Tibial artery (tissue), 4 donors: ENCODE measurements at regions not wholly inside any gene's neighbourhood (a gene's known extent, or its start where the extent isn't known, plus 50 kb on each side); places are given as distances from the start of the nearest gene placed in this dataset.

Experiments
- DNase-seq, 2 donors: peaks; one replicate each; pipeline ENCODE4 v3.0.0-alpha.2; 2019
- H3K27ac ChIP-seq, 2 donors: fragments of 200-600 bp; sonication (generic) in 1 of 2; 1 replicate in 1 of 2; 2 replicates in 1 of 2; pipeline ENCODE4 v1.5.1; 2018 to 2019; ENCODE audit warnings: mild to moderate bottlenecking in 1 of 2
- H3K27me3 ChIP-seq, 2 donors: fragments of 200-600 bp; sonication (generic) in 1 of 2; one replicate each; pipeline versions ENCODE4 v1.5.1 to v1.6.0; 2016 to 2019
- H3K36me3 ChIP-seq, 3 donors: fragments of 200-600 bp; sonication (generic) in 2 of 3; one replicate each; pipeline ENCODE4 v1.5.1; 2016 to 2019; ENCODE audit warnings: mild to moderate bottlenecking in 2 of 3
- H3K4me1 ChIP-seq, 4 donors: fragments of 200-600 bp; sonication (generic) in 2 of 4; 1 replicate in 3 of 4; 2 replicates in 1 of 4; pipeline ENCODE4 v1.5.1; 2016 to 2019
- H3K4me3 ChIP-seq, 2 donors: fragments of 200-600 bp; sonication (generic) in 1 of 2; 1 replicate in 1 of 2; 2 replicates in 1 of 2; pipeline ENCODE4 v1.5.1; 2018 to 2019; ENCODE audit warnings: mild to moderate bottlenecking in 2 of 2
- H3K9me3 ChIP-seq, 3 donors: fragments of 200-600 bp; sonication (generic) in 1 of 3; one replicate each; pipeline ENCODE4 v1.5.1; 2016 to 2019
- intact Hi-C: fragments of 100-400 bp; cut with DNase I; formaldehyde crosslinking; loops from one replicate; pipeline ENCODE4 v1.15.0; 2023; ENCODE audit warnings: low total_unique reads
- TF ChIP-seq, protein P1 (sequence below), 2 experiments: fragments of 200-600 bp in 1 of 2; fragments of 450-650 bp in 1 of 2; IDR thresholded peaks; one replicate each; pipeline ENCODE4 v1.5.1; 2017 to 2019; ENCODE audit warnings: antibody characterized with exemption in 2 of 2, mild to moderate bottlenecking in 1 of 2, moderate library complexity in 1 of 2

DNA sequence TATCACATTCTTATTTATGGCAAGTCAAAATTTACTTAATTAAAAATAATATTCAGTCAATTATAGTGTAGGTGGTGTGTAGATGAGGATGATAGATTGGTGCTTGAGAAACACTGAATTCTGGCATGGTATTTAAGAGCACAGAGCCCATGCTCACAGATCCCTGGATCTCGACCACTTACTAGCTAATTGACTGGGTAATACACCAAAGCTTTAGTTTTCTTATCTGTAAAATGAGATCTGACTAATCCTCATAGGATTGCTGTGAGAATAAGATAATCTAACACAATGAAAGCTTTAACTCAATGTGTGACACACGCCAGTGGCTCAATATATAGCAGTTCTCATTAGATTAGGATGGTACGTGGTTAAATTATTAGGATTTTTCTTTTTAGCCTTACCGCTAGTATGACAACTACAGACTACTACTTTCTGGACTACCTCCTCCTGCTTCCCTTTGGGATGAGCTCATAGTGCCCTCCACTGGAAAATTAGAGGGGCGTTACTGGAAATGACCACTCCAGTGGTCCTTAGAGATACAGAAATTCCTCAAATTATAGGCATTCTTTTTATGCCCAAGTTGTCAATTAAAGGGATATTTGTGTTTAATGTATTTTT lies 482.8 kb upstream of the TBX3 start:
- H3K4me3 ChIP-seq = no peak overlapping the region
- no peaks in the 10 kb centered on the region for H3K4me1 ChIP-seq
- H3K27ac ChIP-seq = no peak overlapping the region
- no peaks in the 10 kb centered on the region for H3K36me3 ChIP-seq
- H3K9me3 ChIP-seq = no peaks in the 10 kb centered on the region
- DNase-seq = no peak
- TF ChIP-seq, protein P1, sequence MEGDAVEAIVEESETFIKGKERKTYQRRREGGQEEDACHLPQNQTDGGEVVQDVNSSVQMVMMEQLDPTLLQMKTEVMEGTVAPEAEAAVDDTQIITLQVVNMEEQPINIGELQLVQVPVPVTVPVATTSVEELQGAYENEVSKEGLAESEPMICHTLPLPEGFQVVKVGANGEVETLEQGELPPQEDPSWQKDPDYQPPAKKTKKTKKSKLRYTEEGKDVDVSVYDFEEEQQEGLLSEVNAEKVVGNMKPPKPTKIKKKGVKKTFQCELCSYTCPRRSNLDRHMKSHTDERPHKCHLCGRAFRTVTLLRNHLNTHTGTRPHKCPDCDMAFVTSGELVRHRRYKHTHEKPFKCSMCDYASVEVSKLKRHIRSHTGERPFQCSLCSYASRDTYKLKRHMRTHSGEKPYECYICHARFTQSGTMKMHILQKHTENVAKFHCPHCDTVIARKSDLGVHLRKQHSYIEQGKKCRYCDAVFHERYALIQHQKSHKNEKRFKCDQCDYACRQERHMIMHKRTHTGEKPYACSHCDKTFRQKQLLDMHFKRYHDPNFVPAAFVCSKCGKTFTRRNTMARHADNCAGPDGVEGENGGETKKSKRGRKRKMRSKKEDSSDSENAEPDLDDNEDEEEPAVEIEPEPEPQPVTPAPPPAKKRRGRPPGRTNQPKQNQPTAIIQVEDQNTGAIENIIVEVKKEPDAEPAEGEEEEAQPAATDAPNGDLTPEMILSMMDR (IDR thresholded peaks at IDR 0.05) = no peak
- intact Hi-C loops = no loop called here
- H3K27me3 ChIP-seq = no peaks in the 10 kb centered on the region

DNA sequence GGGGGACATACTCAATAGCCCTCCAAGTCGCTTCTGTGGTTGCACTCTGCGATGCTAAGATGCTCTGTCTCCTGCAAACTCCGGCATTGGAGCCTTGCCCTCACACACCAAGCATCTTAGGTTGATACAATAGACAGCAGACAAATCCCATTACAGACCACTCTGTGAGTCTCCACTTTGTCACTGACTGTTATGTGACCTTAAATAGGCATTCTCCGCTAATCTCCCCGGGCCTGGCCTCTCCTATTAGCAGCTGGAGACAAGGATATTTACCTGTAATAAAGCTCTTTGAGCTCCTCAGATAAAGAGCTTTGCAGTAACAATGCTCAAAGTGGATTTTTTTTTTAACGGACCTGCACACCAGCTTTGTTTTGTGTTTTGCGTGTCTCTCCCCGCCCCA lies 479.7 kb upstream of the TBX3 start:
- Histone ChIP-seq H3K27ac (no peak overlapping the region), H3K4me1 (no peaks in the 10 kb centered on the region), H3K36me3 (no peaks in the 10 kb centered on the region), H3K4me3 (no peak overlapping the region), H3K9me3 (no peaks in the 10 kb centered on the region), H3K27me3 (no peaks in the 10 kb centered on the region)
- TF ChIP-seq, protein P1 (IDR thresholded peaks at IDR 0.05) = no peak
- no peak for DNase-seq
- intact Hi-C loops = no loop called here

DNA sequence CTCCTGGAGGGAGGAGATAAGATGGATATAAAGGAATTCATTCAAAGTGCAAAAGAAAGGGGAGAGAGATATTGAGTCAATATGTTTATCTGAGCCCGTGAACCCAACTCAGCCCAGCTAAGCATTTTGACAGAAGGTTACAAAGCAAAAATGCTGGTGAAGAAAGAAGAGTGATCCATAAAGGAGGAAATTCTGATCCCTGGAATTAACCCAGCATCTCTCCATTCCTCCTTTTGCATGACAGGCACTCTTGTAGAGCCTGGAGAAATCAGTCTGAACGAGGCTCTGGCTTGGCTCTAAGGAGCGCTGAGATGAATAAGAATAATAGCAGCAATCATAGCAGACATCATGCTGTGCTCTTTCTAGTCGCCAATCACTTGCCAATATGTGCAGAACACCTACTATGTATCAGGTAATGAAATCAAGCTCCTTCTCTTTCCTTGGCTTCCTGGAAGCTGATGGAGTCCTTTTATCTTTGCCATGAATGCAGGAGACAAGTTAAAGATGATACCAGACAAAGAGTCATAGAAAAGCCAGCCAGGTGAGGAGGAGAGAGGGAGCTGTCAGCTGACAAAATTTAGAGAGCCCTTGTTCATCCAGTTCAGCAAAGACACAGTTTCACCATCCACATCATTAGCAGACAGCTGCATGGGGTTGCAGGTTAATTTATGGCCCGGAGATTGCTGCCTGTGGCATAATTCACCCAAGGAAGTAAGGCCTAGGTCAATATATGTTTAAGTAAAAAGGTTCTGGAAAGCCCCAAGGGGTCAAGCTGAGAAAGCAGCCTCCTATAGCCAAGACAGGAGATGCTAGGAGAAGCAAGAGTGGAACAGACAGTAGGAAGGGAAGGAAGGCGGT lies 476.5 kb upstream of the TBX3 start:
- no peak for DNase-seq
- no peak overlapping the region for H3K4me3 ChIP-seq
- H3K9me3 ChIP-seq = no peaks in the 10 kb centered on the region
- no peaks in the 10 kb centered on the region for H3K36me3 ChIP-seq
- no peak overlapping the region for H3K27ac ChIP-seq
- no peaks in the 10 kb centered on the region for H3K4me1 ChIP-seq
- intact Hi-C loops = no loop called here
- TF ChIP-seq, protein P1 (IDR thresholded peaks at IDR 0.05) = no peak
- no peaks in the 10 kb centered on the region for H3K27me3 ChIP-seq

DNA sequence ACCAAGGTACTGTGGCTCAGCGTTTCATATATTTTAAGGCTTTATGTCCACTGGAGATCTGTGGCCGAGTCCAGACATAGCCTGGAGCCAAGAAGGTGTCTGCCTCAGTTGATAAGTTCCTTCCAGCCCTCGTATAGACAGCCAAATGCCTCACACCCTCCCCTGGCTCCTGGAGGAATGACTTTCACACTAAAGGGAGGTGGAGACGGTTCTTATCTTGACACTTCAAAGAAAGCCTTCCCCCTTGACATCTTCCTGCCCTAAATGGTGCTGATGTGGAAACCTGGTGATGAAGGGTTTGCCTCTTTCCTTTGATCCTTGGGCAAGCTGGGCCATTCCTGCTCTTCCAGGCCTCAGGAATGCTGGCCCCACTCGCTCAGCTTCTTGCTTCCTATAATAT lies 474.8 kb upstream of the TBX3 start:
- Histone ChIP-seq H3K27me3 (no peaks in the 10 kb centered on the region), H3K4me3 (no peak overlapping the region), H3K27ac (no peak overlapping the region), H3K4me1 (no peaks in the 10 kb centered on the region), H3K9me3 (no peaks in the 10 kb centered on the region), H3K36me3 (no peaks in the 10 kb centered on the region)
- no peak for DNase-seq
- TF ChIP-seq, protein P1 (IDR thresholded peaks at IDR 0.05) = no peak
- intact Hi-C loops = no loop called here

DNA sequence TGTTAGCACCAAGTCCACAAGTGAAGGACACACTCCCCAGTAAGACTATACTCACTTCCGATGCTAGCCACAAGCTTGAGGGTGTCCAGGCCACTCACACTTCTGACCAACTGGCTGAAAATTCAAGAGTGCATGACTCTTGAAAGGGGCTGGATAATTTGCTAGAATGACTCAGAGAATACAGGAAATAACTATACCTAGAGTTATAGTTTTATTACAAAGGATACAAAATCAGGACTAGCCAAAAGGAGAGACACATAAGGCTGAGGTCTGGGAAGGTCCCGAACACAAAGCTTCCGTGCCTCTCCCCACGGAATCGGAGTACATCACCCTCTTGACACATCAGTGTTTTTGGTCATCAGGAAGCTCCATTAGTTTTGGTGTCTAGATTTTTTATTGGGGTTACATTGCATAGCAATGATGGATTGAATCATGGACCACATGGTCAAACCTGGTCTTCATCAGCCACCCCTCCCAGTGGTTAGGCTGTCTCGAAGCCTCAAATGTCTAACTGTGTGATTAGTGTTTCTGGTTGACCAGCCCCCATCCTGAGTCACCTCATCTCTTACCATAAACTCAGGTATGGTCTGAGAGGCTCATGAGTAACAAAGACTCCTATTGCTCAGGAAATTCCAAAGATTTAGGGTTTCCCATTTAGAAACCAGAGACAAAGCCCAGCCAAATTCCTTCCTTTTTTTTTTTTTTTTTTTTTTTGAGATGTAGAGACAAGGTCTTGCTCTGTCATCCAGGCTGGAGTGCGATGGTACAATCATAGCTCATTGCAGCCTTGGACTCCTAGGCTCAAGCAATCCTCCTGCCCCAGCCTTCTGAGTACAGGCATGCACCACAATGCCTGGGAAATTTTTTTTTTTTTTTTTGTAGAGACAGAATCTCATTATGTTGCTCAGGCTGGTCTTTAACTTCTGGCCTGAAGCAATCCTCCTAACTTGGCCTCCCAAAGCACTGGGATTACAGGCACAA lies 472.0 kb upstream of the TBX3 start:
- TF ChIP-seq, protein P1 (IDR thresholded peaks at IDR 0.05) = no peak

More for the DNA sequence above, 472.0 kb upstream of the TBX3 start:
- intact Hi-C loops = no loop called here
- H3K36me3 ChIP-seq = no peaks in the 10 kb centered on the region
- no peak overlapping the region for H3K4me3 ChIP-seq
- H3K27ac ChIP-seq = no peak overlapping the region
- no peaks in the 10 kb centered on the region for H3K27me3 ChIP-seq
- no peaks in the 10 kb centered on the region for H3K9me3 ChIP-seq
- no peaks in the 10 kb centered on the region for H3K4me1 ChIP-seq
- no peak for DNase-seq
